ENCODE measurements at regions not wholly inside any gene's neighbourhood (a gene's known extent, or its start where the extent isn't known, plus 50 kb on each side); places are given as distances from the start of the nearest gene placed in this dataset.

- TF ChIP-seq POLR2A (IDR thresholded peaks at IDR 0.05) (no peak), CTCF (IDR thresholded peaks at IDR 0.05) (no peak)
Measured at GRCh38 chr12:112617153-112617505, 174.4 kb upstream of the RPH3A start.
